Esophagus muscularis mucosa (tissue), 3 donors: ENCODE measurements at regions not wholly inside any gene's neighbourhood (a gene's known extent, or its start where the extent isn't known, plus 50 kb on each side); places are given as distances from the start of the nearest gene placed in this dataset.

Experiments used
- CTCF ChIP-seq, 3 experiments: fragments of 200-600 bp in 2 of 3; fragments of 450-650 bp in 1 of 3; sonication (generic) in 2 of 3; IDR thresholded peaks; one replicate each; pipeline ENCODE4 v1.5.1; 2017 to 2019; ENCODE audit warnings: antibody characterized with exemption in 3 of 3, mild to moderate bottlenecking in 2 of 3, moderate library complexity in 1 of 3
- POLR2A ChIP-seq: fragments of 450-650 bp; IDR thresholded peaks from one replicate; pipeline ENCODE4 v1.6.1; 2017; ENCODE audit warnings: antibody characterized with exemption, moderate library complexity, mild to moderate bottlenecking, low read depth
- POLR2AphosphoS5 ChIP-seq, 2 donors: sonication (generic); formaldehyde crosslinking; IDR thresholded peaks; one replicate each; pipeline ENCODE4 v1.6.1; 2017; ENCODE audit warnings: antibody characterized with exemption in 2 of 2

DNA sequence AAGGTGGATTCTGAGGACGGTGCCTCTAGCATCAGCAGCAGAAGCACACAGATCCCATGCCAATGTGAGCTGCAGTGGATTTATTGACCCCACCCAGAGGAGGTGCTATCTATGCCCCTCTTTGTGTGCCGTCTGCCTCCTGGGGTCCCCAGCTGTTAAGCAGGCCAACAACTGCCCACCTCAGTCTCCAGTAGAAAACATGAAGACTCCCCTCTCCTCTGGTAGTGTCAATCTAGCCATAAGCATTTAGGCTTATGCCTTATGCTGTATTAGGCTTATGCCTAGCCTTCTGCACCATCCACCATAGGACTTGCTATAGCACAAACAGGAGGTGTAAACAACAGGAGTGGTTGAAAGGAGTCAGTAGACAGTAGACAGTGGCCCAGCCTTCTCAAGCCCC, 417.9 kb upstream of the C16orf82 start:
- TF ChIP-seq CTCF (IDR thresholded peaks at IDR 0.05) (no peak), POLR2A (no peak), POLR2AphosphoS5 (IDR thresholded peaks at IDR 0.05) (no peak)
